Adipocyte (in vitro differentiated cells): ENCODE measurements at regions not wholly inside any gene's neighbourhood (a gene's known extent, or its start where the extent isn't known, plus 50 kb on each side); places are given as distances from the start of the nearest gene placed in this dataset.

Source experiments
- DNase-seq: peaks from one replicate; pipeline ENCODE4 v3.0.0-alpha.2; 2015; ENCODE audit warnings: low read depth
- H3K27me3 ChIP-seq: replicated peaks from 2 replicates; pipeline ENCODE4 v1.7.0; 2013; ENCODE audit warnings: mild to moderate bottlenecking, low read length, moderate library complexity; ENCODE audit not compliant: control insufficient read depth, insufficient read depth
- H3K36me3 ChIP-seq: 2 replicates; pipeline ENCODE4 v1.7.0; 2013; ENCODE audit warnings: low read length, mild to moderate bottlenecking, moderate library complexity; ENCODE audit not compliant: control insufficient read depth, insufficient read depth, severe bottlenecking
- H3K4me1 ChIP-seq: 2 replicates; pipeline ENCODE4 v1.7.0; 2013; ENCODE audit warnings: mild to moderate bottlenecking, low read length, moderate library complexity; ENCODE audit not compliant: control insufficient read depth, insufficient read depth
- H3K4me3 ChIP-seq: 2 replicates; pipeline ENCODE4 v1.7.0; 2013; ENCODE audit warnings: mild to moderate bottlenecking, low read length, moderate library complexity
- H3K9ac ChIP-seq: 2 replicates; pipeline ENCODE4 v1.7.0; 2013; ENCODE audit warnings: mild to moderate bottlenecking, low read length, moderate library complexity
- H3K9me3 ChIP-seq: 2 replicates; pipeline ENCODE4 v1.7.0; 2013; ENCODE audit warnings: mild to moderate bottlenecking, low read length, moderate library complexity; ENCODE audit not compliant: control insufficient read depth

DNA sequence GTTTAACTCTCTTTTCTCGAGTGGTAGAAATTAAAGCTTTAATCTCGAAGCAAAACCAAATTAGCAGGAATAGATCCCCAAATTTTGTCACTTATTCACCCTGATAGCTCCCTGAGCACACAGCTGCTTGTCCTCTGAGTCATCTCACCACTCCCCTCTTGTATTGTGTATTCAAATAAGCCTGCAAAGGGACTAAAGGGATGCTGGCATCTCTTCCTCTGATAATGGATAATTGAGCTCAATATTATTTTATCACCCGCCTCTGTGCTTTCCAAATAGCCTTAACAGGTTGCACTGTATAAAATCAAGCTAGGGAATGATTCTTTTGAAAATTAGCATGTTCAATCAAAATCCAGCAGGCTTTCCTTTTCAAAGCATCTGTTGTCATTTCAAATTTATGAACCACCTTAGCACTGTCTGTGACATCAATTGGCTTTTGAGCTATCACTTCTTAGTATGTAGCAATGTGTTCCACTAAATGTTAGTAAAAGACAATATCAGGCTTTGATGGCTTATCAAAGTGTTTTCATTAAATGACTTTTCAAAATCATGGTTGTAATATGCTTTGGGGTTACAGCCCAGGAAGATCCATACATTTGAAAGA lies 561.6 kb downstream of the PLA2G4A start:
- H3K9ac ChIP-seq: no peak overlapping the region
- peak; percentile 32 for DNase-seq

DNA sequence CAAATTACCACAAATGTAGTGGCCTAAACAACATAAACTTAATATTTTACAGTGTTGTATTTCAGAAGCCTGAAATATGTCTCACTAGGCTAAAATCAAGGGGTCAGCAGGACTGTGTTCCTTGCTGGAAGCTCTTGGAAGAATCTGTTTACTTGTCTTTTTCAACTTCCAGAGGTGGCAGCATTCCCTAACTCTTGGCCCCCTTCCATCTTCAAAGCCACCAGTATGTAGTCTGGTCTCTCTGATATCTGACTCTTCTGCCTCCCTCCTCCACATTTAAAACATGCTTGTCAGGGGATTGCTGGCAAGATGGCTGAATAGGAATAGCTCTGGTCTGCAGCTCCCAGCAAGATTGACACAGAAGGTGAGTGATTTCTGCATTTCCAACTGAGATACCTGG lies 567.5 kb downstream of the PLA2G4A start:
- H3K27me3 ChIP-seq: no peaks in the 10 kb centered on the region
- H3K4me1 ChIP-seq: no peaks in the 10 kb centered on the region
- H3K4me3 ChIP-seq: no peak overlapping the region
- DNase-seq: peak; percentile 29
- no peaks in the 10 kb centered on the region for H3K36me3 ChIP-seq
- H3K9me3 ChIP-seq: no peaks in the 10 kb centered on the region
- H3K9ac ChIP-seq: no peak overlapping the region

More for the DNA sequence above, 561.6 kb downstream of the PLA2G4A start:
- Histone ChIP-seq H3K27me3 (no peaks in the 10 kb centered on the region), H3K9me3 (no peaks in the 10 kb centered on the region), H3K4me3 (no peak overlapping the region), H3K4me1 (no peaks in the 10 kb centered on the region), H3K36me3 (no peaks in the 10 kb centered on the region)

DNA sequence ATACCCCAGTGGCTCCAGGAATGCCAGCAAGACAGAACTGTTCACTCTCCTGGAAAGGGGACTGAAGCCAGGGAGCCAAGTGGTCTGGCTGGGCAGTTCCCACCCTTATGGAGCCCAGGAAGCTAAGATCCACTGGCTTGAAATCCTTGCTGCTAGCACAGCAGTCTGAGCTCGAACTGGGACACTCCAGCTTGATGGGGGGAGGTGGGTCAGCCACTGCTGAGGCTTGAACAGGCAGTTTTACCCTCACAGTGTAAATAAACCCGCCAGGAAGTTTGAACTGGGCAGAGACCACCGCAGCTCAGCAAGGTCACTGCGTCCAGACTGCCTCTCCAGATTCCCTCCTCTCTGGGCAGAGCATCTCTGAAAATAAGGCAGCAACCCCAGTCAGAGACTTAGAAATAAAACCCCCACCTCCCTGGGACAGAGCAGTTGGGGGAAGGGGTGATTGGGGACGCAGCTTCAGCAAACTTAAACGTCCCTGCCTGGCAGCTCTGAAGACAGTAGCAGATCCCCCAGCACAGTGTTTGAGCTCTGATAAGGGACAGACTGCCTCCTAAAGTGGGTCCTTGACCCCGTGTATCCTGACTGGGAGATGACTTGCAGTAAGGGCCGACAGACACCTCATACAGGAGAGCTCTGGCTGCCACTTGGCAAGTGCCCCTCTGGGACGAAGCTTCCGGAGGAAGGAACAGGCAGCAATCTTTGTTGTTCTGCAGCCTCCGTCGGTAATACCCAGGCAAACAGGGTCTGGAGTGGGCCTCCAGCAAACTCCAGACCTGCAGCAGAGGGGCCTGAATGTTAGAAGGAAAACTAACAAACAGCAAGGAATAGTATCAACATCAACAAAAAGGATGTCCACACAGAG lies 568.4 kb downstream of the PLA2G4A start:
- no peaks in the 10 kb centered on the region for H3K4me1 ChIP-seq
- no peak overlapping the region for H3K9ac ChIP-seq
- no peaks in the 10 kb centered on the region for H3K9me3 ChIP-seq
- H3K4me3 ChIP-seq: no peak overlapping the region
- no peak for DNase-seq
- H3K27me3 ChIP-seq: no peaks in the 10 kb centered on the region
- no peaks in the 10 kb centered on the region for H3K36me3 ChIP-seq

DNA sequence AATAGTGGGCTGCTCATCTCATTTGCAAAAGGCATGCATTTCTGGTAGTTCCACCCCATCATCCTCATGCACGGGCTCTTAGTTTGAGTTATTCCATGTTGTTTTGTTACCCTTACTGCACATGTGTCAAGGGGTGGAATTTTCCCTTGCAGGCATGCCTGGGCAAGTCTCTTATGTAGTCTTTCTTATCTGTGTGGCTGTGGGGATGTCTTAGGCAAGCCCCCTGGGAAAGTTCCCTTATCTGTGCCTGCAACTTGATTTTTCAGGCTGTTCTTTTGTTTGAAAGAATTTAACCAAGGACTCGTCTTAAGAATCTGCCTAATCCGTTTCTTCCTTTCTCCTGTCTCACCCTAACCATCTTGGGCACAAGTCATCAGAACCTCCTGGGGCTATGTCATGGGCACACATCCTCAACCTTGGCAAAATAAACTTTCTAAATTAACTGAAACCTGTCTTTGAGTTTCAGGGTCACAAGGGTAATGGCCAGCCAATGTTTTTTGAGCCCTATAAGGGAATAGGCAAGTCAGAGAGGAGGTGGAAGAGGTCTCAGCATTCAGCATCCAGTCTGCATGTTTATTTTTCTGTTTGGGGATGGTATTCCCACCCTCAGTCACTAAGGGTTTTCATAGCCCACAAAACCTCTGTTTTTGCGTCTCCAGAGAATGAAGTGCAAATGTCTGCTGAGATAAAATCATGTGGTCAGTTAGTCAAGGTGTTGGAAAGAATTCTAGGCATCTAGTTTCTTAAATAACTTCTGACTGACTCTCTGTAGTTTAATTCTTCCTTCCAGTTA lies 579.7 kb downstream of the PLA2G4A start:
- peak; percentile 18 for DNase-seq
- H3K27me3 ChIP-seq: no peaks in the 10 kb centered on the region
- no peak overlapping the region for H3K4me3 ChIP-seq
- no peak overlapping the region for H3K9ac ChIP-seq
- H3K4me1 ChIP-seq: peaks cover 2% of the 10 kb centered on the region
- H3K9me3 ChIP-seq: no peaks in the 10 kb centered on the region
- H3K36me3 ChIP-seq: no peaks in the 10 kb centered on the region

DNA sequence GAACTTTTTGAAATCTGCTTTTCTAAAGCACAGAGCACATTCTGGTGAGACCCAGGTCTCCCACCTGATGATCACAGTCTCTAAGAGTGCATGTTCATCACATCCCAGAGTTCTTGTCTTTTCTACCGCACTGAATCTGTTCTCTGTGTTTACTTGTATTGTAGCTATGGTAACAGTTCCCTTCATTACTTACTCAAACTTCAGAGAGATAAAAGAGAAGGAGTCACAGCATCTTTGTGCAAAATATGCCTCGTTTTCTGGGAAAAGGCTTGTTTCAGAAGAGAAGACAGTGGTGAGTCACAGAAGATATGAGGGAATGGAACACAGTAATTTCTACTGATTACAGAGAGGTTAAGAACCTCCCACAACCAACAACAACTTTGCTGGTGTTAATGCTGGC lies 580.6 kb downstream of the PLA2G4A start:
- DNase-seq: peak; percentile 35

DNA sequence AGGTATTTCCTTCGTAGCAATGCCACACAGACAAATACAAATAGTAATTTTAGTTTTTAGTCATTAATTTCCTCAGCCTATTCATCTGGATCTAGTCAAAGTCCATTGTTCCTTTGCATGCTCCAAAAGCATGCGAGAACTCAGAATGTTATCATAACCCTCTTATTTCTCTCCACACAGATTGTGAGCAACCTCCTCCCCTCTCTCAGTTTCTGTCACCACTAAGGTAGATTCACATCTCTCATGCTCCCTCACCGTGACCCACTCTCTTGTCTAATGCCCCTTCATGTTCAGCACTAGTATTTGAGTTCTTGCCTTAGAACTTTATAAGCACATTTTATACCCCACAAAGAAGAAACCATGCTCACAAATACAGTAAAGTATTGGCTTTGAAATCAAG lies 582.4 kb downstream of the PLA2G4A start:
- DNase-seq: no peak
- H3K9ac ChIP-seq: no peak overlapping the region
- no peak overlapping the region for H3K4me3 ChIP-seq
- H3K9me3 ChIP-seq: no peaks in the 10 kb centered on the region
- H3K27me3 ChIP-seq: no peaks in the 10 kb centered on the region
- peaks cover 2% of the 10 kb centered on the region for H3K4me1 ChIP-seq
- no peaks in the 10 kb centered on the region for H3K36me3 ChIP-seq

More for the DNA sequence above, 580.6 kb downstream of the PLA2G4A start:
- Histone ChIP-seq H3K4me3 (no peak overlapping the region), H3K27me3 (no peaks in the 10 kb centered on the region), H3K9ac (no peak overlapping the region), H3K36me3 (no peaks in the 10 kb centered on the region), H3K4me1 (peaks cover 2% of the 10 kb centered on the region), H3K9me3 (no peaks in the 10 kb centered on the region)

DNA sequence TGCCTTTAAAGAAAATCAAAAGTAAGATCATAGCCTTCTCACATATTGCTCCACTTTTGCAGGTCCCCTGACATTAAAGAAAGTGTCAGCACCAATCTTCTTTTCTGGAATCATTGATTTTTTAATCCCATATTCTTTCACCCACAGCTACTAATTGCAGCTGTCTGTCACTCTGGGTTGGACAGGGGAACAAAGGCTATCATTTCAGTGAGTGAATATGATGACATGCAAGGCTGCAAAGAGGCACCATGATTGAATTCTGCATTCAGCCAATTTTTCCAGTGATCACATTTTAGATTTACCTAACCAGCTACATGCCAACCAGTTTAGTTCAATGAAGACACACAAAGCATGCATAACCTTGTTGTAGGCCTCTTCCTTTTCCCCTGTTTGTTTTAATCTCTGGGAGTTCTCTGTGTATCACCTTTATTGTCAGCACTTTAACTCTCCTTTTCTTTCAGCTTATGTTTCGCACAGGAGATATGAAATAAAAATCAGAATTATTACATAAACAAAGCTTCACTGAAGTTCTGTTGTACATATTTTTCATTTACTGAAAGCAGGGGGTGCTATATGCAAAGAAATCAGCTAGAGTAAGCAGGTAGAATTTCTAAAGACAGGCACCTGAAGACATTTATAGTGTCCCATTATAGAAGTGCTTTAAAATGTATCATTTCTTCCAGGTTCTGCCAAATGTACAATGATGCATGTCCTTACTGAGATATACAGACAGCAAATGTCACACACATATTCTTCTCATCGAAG lies 584.8 kb downstream of the PLA2G4A start:
- H3K9me3 ChIP-seq: no peaks in the 10 kb centered on the region
- H3K4me1 ChIP-seq: no peaks in the 10 kb centered on the region
- no peaks in the 10 kb centered on the region for H3K36me3 ChIP-seq
- no peaks in the 10 kb centered on the region for H3K27me3 ChIP-seq
- no peak overlapping the region for H3K9ac ChIP-seq
- DNase-seq: peak; percentile 37
- H3K4me3 ChIP-seq: no peak overlapping the region

DNA sequence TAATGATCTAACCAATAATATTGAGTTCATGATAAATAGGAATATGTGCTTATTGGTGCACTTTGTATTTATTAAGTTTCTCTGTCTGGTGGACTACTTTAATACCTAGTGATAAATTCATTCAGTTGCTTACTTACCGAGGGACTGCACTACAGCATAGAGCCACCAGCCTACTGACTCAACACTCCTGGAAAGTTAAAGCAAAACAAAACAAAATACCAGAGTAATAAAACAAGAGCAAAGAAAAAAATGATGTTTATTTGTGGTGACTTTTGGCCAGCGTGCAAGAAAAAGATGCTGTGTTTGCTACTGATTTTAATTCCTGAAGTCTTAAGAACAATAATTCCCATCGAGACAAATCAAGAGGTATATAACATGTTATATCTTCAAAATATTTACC lies 586.3 kb downstream of the PLA2G4A start:
- Histone ChIP-seq H3K9ac (no peak overlapping the region), H3K27me3 (no peaks in the 10 kb centered on the region), H3K36me3 (no peaks in the 10 kb centered on the region), H3K4me3 (no peak overlapping the region), H3K9me3 (no peaks in the 10 kb centered on the region), H3K4me1 (no peaks in the 10 kb centered on the region)
- DNase-seq: peak; percentile 65

DNA sequence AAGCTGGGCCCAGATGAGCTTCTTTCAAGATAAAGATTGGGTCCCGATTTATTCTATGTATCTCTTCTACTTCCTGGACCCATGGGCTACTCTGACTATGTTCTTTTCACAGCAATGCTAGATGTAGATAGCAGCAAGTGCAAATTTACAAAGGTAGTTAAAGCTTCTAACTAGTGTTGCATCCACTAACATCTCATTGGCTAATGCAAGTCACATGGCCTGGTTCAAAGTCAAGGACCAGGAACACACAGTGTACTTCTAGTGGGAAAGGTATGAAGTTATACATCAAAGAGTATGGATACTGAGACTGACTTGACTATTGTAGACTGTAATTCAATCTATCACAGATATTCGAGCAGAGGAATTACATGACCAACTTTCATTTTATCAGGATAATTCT lies 588.8 kb downstream of the PLA2G4A start:
- no peak overlapping the region for H3K9ac ChIP-seq
- no peak overlapping the region for H3K4me3 ChIP-seq
- H3K9me3 ChIP-seq: no peaks in the 10 kb centered on the region
- H3K4me1 ChIP-seq: no peaks in the 10 kb centered on the region
- H3K36me3 ChIP-seq: no peaks in the 10 kb centered on the region
- DNase-seq: no peak
- H3K27me3 ChIP-seq: no peaks in the 10 kb centered on the region

DNA sequence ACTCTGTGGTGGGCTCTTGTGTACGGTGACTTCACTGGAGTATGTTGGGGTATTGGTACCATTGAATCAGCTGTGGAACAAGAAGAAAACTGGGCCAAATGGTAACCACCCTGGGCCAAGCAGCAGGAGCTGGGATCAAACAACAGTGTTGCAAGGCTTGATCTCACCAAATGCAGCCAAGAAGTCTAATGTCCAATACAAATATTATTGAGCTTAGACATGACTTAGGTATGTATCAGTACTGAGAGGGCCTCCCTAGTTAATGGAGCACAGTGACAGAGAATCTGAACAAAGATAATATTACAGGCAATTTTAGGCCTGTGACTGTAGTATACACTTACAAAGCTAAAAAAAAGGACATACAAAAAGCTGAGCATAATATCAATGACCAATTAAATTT lies 604.8 kb downstream of the PLA2G4A start:
- H3K4me3 ChIP-seq: no peak overlapping the region
- no peaks in the 10 kb centered on the region for H3K36me3 ChIP-seq
- no peaks in the 10 kb centered on the region for H3K27me3 ChIP-seq
- no peaks in the 10 kb centered on the region for H3K9me3 ChIP-seq
- DNase-seq: peak; percentile 45
- peaks cover 5% of the 10 kb centered on the region for H3K4me1 ChIP-seq
- no peak overlapping the region for H3K9ac ChIP-seq

DNA sequence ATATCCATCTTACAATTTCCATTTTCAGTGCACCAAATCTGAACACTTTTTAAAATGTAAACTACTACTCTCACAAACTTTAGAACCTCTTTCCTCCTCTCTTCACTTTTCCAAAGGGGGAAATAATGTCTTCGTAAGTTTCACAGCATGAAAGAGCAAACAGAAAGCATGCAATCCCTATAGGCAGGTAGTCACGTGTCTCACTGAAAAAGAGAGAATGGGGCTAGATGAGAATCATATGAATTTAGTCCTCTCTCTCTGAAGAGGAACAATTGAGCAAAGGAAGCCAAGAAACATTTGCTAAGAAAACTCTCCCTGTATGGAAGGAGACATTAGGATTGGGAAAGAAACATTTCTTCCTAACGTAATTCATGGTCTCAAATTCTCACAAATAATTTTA lies 613.9 kb downstream of the PLA2G4A start:
- Histone ChIP-seq H3K4me3 (no peak overlapping the region), H3K4me1 (no peaks in the 10 kb centered on the region), H3K36me3 (no peaks in the 10 kb centered on the region), H3K9me3 (no peaks in the 10 kb centered on the region), H3K9ac (no peak overlapping the region), H3K27me3 (no peaks in the 10 kb centered on the region)
- no peak for DNase-seq
